GM12874 (cell line): ENCODE measurements at regions not wholly inside any gene's neighbourhood (a gene's known extent, or its start where the extent isn't known, plus 50 kb on each side); places are given as distances from the start of the nearest gene placed in this dataset.

Source experiments
- TF ChIP-seq, protein P1 (sequence below): IDR thresholded peaks from 2 replicates; pipeline ENCODE4 v1.5.1; 2011; ENCODE audit warnings: low read depth, mild to moderate bottlenecking, control low read depth, low read length, moderate library complexity; ENCODE audit not compliant: insufficient read depth

DNA sequence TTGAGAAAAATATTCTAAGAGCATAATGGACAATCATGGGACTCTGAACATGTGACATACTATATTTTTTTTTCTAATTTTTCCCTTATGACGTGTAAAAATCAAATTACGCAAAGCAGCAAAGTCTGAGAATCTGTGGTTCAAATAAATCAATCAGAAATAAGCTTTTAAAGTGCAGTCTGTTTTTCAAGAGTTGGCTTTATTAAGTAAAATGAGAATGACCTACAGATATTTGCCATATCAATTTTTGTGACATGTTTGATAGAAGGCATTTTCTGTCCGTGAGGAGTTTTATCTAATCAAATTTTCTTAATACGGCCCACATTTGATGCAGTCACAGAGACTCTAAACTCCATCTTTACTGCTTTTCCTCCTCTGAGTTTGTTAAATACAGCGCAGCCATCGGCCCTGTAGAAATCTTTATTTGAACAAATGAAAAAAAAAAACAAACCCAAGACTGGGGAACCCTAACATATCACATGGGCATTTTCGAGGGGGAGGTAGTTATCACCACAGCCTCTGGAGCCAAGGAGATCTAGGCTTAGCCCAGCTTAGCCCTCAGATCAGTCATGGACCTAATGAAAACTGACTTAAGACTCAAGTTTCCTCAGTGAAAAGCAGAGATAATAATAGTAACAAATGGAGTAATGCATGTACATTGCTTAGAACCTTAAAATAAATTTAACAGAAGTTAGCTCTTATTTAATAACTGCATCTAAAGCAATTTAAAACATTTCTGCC, 263.6 kb upstream of the C9orf72 start:
- TF ChIP-seq, protein P1, sequence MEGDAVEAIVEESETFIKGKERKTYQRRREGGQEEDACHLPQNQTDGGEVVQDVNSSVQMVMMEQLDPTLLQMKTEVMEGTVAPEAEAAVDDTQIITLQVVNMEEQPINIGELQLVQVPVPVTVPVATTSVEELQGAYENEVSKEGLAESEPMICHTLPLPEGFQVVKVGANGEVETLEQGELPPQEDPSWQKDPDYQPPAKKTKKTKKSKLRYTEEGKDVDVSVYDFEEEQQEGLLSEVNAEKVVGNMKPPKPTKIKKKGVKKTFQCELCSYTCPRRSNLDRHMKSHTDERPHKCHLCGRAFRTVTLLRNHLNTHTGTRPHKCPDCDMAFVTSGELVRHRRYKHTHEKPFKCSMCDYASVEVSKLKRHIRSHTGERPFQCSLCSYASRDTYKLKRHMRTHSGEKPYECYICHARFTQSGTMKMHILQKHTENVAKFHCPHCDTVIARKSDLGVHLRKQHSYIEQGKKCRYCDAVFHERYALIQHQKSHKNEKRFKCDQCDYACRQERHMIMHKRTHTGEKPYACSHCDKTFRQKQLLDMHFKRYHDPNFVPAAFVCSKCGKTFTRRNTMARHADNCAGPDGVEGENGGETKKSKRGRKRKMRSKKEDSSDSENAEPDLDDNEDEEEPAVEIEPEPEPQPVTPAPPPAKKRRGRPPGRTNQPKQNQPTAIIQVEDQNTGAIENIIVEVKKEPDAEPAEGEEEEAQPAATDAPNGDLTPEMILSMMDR: no peak

DNA sequence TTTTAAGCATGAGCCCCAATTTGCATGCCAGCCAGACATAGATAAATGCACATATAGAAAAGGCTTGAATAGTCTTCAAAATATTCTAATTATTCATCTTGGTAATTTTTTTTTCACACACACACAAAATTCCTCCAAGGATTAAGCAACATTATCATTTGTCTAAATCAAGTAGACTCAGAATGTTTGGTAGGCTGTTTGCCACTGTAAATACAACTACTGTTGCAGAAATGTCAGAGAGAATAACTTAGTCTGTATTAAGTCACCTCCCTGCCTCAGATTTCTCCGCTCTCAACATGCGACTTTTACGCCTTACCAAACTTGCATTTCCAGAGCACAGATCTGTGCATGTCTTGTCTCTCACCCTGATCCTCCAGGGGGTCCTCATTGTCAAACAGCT, 265.6 kb upstream of the C9orf72 start:
- TF ChIP-seq, protein P1: no peak

DNA sequence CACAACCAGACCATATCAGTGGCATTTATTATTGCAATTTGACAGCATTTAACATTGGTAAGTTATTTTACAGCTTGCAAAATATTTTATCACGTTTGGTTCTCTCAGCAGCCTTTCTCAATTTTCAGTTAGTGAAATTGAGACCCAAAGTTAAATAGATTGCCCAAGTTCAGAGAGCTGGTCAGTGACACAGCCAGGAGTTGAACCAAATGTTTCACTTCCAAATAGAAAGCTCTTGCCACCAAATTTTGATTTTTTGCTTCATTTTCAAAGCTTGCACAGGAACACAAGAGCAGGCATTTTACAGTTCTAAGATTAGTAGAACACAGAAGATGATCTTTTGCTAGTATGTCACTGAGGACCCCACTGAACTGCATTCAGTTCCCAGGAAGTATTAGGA, 271.5 kb upstream of the C9orf72 start:
- TF ChIP-seq, protein P1: no peak

- TF ChIP-seq, protein P1: no peak
These were observed 274.1 kb upstream of the C9orf72 start for GRCh38 chr9:27847380-27847779.

DNA sequence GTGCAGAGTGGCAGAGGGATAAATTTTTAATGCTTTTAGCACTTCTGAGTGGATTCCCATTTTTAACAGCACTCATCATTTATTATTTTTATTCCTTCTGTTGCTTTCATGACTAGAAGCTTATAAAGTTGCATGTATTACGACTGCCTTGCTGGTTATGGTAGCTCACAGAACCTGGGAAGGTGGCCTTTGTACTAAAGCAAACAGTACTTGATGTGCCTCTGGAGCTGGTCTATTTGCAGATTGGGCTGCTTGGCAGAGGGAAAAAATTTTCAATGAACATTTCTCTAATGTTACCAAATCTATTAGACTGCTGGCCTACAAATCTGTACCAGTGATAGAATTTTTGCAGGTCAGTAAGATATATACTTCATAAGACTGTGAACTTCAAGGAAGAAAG, 274.5 kb upstream of the C9orf72 start:
- TF ChIP-seq, protein P1: no peak

DNA sequence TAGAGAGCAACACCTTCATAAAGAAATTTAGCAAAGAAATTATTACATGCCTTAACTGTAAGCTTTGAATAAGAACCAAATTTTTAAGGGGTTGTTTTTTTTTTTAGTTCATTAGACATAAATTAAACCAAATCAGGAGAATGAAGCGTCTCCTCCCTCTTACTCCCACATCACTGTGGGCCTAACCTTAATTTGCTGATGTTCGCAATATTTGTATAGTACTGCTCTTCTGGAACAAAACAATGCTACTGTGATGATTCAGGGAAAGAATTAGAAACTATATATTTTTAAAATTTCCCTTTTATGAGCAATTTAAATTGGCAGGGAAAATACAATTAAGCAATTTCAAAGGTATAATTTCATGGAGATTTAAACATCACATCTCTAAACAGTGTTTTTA, 275.0 kb upstream of the C9orf72 start:
- TF ChIP-seq, protein P1: no peak

GRCh38 chr9:27851858-27852257, 278.6 kb upstream of the C9orf72 start:
- TF ChIP-seq, protein P1: no peak
